Endothelial cell of umbilical vein (primary cell): ENCODE measurements at regions not wholly inside any gene's neighbourhood (a gene's known extent, or its start where the extent isn't known, plus 50 kb on each side); places are given as distances from the start of the nearest gene placed in this dataset.

Experiments
- BruUV-seq: library from RNA; stranded (reverse); fragments of 400-500 nt; replicated peaks from 2 replicates; lab custom pipeline; 2021; lab: Mats Ljungman, UMichigan
- CTCF ChIA-PET: fragments of 300-600, 350-600 bp; sonication (Branson Sonifier 250); formaldehyde crosslinking; loops from one replicate; lab custom pipeline; 2021; ENCODE audit warnings: antibody characterized with exemption, inconsistent platforms; lab: Charles Lee
- POLR2A ChIA-PET: fragments of 300-600, 350-600 bp; sonication (Branson Sonifier 250); formaldehyde crosslinking; loops from one replicate; lab custom pipeline; 2021; ENCODE audit warnings: antibody characterized with exemption, inconsistent platforms; lab: Charles Lee
- DNase-seq: peaks from one replicate; pipeline ENCODE4 v3.0.0-alpha.2; 2011; ENCODE audit warnings: low read depth, low spot score
- FAIRE-seq: peaks from 2 replicates; lab custom pipeline; 2011; peaks lifted over from hg19 to GRCh38; lab: Jason Lieb, UNC
- H2AFZ ChIP-seq: 2 replicates; pipeline ENCODE4 v1.6.0; 2012; ENCODE audit warnings: low read depth, low read length, control low read depth, inconsistent platforms
- H3K27ac ChIP-seq: 2 replicates; pipeline ENCODE4 v1.5.1; 2011; ENCODE audit warnings: low read depth, mild to moderate bottlenecking, control low read depth, low read length, moderate library complexity; ENCODE audit not compliant: insufficient read depth
- H3K27me3 ChIP-seq, 2 experiments: 2 replicates each; pipeline versions ENCODE4 v1.6.0 to v1.6.1; 2011; ENCODE audit warnings: low read length in 2 of 2, mixed read lengths in 1 of 2; ENCODE audit not compliant: control insufficient read depth in 2 of 2, insufficient read depth in 2 of 2
- H3K36me3 ChIP-seq, 2 experiments: 2 replicates in 1 of 2; 3 replicates in 1 of 2; pipeline ENCODE4 v1.5.1; 2011; ENCODE audit warnings: low read length in 2 of 2, mild to moderate bottlenecking in 1 of 2, moderate library complexity in 1 of 2; ENCODE audit not compliant: control insufficient read depth in 2 of 2, insufficient read depth in 2 of 2; ENCODE audit errors: extremely low read depth in 1 of 2
- H3K4me1 ChIP-seq: 3 replicates; pipeline ENCODE4 v1.5.1; 2011; ENCODE audit warnings: mild to moderate bottlenecking, low read length; ENCODE audit not compliant: control insufficient read depth, insufficient read depth; ENCODE audit errors: extremely low read depth
- H3K4me2 ChIP-seq: 2 replicates; pipeline ENCODE4 v1.6.1; 2011; ENCODE audit warnings: low read length, control low read depth, mixed read lengths; ENCODE audit not compliant: insufficient read depth
- H3K4me3 ChIP-seq, 3 experiments: fragments of 200-600 bp in 1 of 3; sonication (generic), shearing (Covaris generic) in 1 of 3; replicated peaks in 1 of 3; 2 replicates each; pipeline ENCODE4 v1.5.1; 2011 to 2016; ENCODE audit warnings: control low read depth in 3 of 3, low read length in 3 of 3, mild to moderate bottlenecking in 2 of 3, inconsistent platforms in 1 of 3, low read depth in 1 of 3, moderate library complexity in 1 of 3; ENCODE audit not compliant: insufficient read depth in 1 of 3
- H3K79me2 ChIP-seq: 2 replicates; pipeline ENCODE4 v1.6.0; 2012; ENCODE audit warnings: low read length, inconsistent platforms; ENCODE audit not compliant: control insufficient read depth, insufficient read depth
- H3K9ac ChIP-seq: replicated peaks from 2 replicates; pipeline ENCODE3; 2011; ENCODE audit warnings: low read length, control low read depth; ENCODE audit not compliant: insufficient read depth; ENCODE audit errors: extremely low read depth
- H3K9me1 ChIP-seq: replicated peaks from 3 replicates; pipeline ENCODE4 v1.6.0; 2011; ENCODE audit warnings: mild to moderate bottlenecking, low read length; ENCODE audit not compliant: control insufficient read depth, insufficient read depth; ENCODE audit errors: extremely low read depth
- H3K9me3 ChIP-seq: replicated peaks from 2 replicates; pipeline ENCODE4 v1.5.1; 2012; ENCODE audit warnings: low read length, inconsistent platforms; ENCODE audit not compliant: control insufficient read depth, insufficient read depth
- H4K20me1 ChIP-seq: replicated peaks from 2 replicates; pipeline ENCODE3; 2011; ENCODE audit warnings: mild to moderate bottlenecking, low read length; ENCODE audit not compliant: control insufficient read depth, insufficient read depth; ENCODE audit errors: extremely low read depth
- CTCF ChIP-seq, 2 donors: IDR thresholded peaks; 1 replicate in 1 of 2; 2 replicates in 1 of 2; pipeline ENCODE4 v1.5.1; 2011; ENCODE audit warnings: low read length in 2 of 2, mild to moderate bottlenecking in 2 of 2, moderate library complexity in 2 of 2, control low read depth in 1 of 2, inconsistent platforms in 1 of 2, low read depth in 1 of 2; ENCODE audit not compliant: insufficient read depth in 1 of 2; ENCODE audit errors: extremely low read depth in 1 of 2
- EZH2 ChIP-seq: IDR thresholded peaks from 2 replicates; pipeline ENCODE4 v1.6.1; 2012; ENCODE audit warnings: borderline replicate concordance, low read depth, mild to moderate bottlenecking, moderate library complexity, low read length, inconsistent platforms; ENCODE audit not compliant: severe bottlenecking
- FOS ChIP-seq: IDR thresholded peaks from 2 replicates; pipeline ENCODE4 v1.6.1; 2011; ENCODE audit warnings: mild to moderate bottlenecking, low read length, moderate library complexity, borderline replicate concordance; ENCODE audit not compliant: insufficient read depth
- GATA2 ChIP-seq: IDR thresholded peaks from 2 replicates; pipeline ENCODE4 v1.7.0; 2011; ENCODE audit warnings: low read depth, mild to moderate bottlenecking, moderate library complexity, mixed read lengths, low read length; ENCODE audit not compliant: insufficient read length, insufficient read depth
- JUN ChIP-seq: IDR thresholded peaks from 2 replicates; pipeline ENCODE4 v1.6.1; 2011; ENCODE audit warnings: borderline replicate concordance, low read depth; ENCODE audit not compliant: insufficient read length, insufficient read depth
- MYC ChIP-seq: IDR thresholded peaks from one replicate; pipeline ENCODE4 v1.6.1; 2011; ENCODE audit warnings: mild to moderate bottlenecking, low read depth, low read length
- POLR2A ChIP-seq: IDR thresholded peaks from 2 replicates; pipeline ENCODE4 v1.6.1; 2012; ENCODE audit warnings: low read depth, mild to moderate bottlenecking, control low read depth, low read length
- POLR2AphosphoS5 ChIP-seq: IDR thresholded peaks from 2 replicates; pipeline ENCODE4 v1.6.1; 2012; ENCODE audit warnings: low read depth, mild to moderate bottlenecking, control low read depth, low read length, moderate library complexity; ENCODE audit not compliant: insufficient read depth
- dilution Hi-C: fragments of 300-500 bp; cut with MboI; formaldehyde crosslinking; loops from one replicate; pipeline ENCODE4 v1.15.0; 2019; ENCODE audit warnings: low sequenced_read_pairs; ENCODE audit not compliant: extremely low pct_ligation_motif_present
- intact Hi-C: fragments of 100-400 bp; cut with micrococcal nuclease; formaldehyde crosslinking; loops from one replicate; pipeline ENCODE4 v1.10.0; 2022
- TF ChIP-seq, protein P1 (sequence below): IDR thresholded peaks from 2 replicates; pipeline ENCODE4 v1.6.1; 2011; ENCODE audit not compliant: insufficient read depth, insufficient read length

DNA sequence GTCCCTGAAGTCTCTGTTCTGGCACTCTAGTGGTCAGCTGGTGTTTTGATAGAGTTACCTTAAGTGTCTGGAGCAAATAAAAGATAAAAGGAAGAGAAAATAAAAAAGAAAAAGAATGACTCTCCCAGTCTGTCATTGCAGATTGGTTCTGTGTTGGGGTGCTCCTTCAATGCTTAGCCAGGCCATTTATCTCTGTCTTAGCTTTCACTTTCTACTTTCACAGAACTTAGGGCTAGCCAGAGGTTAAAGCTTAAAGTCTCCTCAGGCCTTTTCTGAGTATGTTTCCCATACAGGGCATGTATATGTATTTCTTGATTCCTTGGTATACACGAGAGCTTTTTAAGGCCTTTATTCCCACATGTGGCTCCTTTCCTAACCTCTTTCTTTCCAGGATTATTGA, 83.1 kb upstream of the TEX13D start:
- H3K27ac ChIP-seq = no peak overlapping the region
- ChIA-PET CTCF (no interaction called here), POLR2A (no interaction called here)
- dilution Hi-C loops = no loop called here
- H3K9me1 ChIP-seq = no peaks in the 10 kb centered on the region
- DNase-seq (no peak), FAIRE-seq (no peak)
- H3K4me1 ChIP-seq = no peaks in the 10 kb centered on the region
- no peaks in the 10 kb centered on the region for H4K20me1 ChIP-seq
- no peak overlapping the region for H3K4me2 ChIP-seq
- no peak overlapping the region for H3K9ac ChIP-seq
- H3K79me2 ChIP-seq = no peaks in the 10 kb centered on the region
- H3K9me3 ChIP-seq = no peaks in the 10 kb centered on the region
- TF ChIP-seq JUN (no peak), GATA2 (no peak)
- TF ChIP-seq, protein P1, sequence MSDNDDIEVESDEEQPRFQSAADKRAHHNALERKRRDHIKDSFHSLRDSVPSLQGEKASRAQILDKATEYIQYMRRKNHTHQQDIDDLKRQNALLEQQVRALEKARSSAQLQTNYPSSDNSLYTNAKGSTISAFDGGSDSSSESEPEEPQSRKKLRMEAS = no peak
- H3K36me3 ChIP-seq = no peaks in the 10 kb centered on the region
- H3K4me3 ChIP-seq = no peak overlapping the region
- H3K27me3 ChIP-seq = no peaks in the 10 kb centered on the region
- H2AFZ ChIP-seq = no peak overlapping the region
- intact Hi-C loops = no loop called here
- no TSS peak for BruUV-seq

GRCh38 chrX:124250835-124251437, 81.5 kb upstream of the TEX13D start:
- no peaks in the 10 kb centered on the region for H3K27me3 ChIP-seq
- TF ChIP-seq, protein P1 = no peak
- TF ChIP-seq POLR2A = no peak
- no peak for TF ChIP-seq FOS
- no peak for TF ChIP-seq GATA2
- TF ChIP-seq JUN = no peak
- no peak for TF ChIP-seq CTCF (IDR thresholded peaks at IDR 0.05; ENCODE audit: extremely low read depth in 1 of 2, insufficient read depth in 1 of 2, low read depth in 1 of 2, low read length in 2 of 2)
- no peak for TF ChIP-seq POLR2AphosphoS5
- no peak for TF ChIP-seq EZH2
- no peak for TF ChIP-seq MYC
- H3K4me1 ChIP-seq = no peaks in the 10 kb centered on the region
- H4K20me1 ChIP-seq = no peaks in the 10 kb centered on the region
- H3K9me3 ChIP-seq = no peaks in the 10 kb centered on the region
- H3K9me1 ChIP-seq = no peaks in the 10 kb centered on the region
- no peak overlapping the region for H3K9ac ChIP-seq
- POLR2A ChIA-PET = no interaction called here
- BruUV-seq = no TSS peak
- CTCF ChIA-PET = no interaction called here
- intact Hi-C loops = no loop called here
- H3K4me2 ChIP-seq = no peak overlapping the region
- dilution Hi-C loops = no loop called here
- no peak for DNase-seq
- no peak for FAIRE-seq
- no peak overlapping the region for H3K4me3 ChIP-seq
- H2AFZ ChIP-seq = no peak overlapping the region
- H3K79me2 ChIP-seq = no peaks in the 10 kb centered on the region
- H3K36me3 ChIP-seq = no peaks in the 10 kb centered on the region
- H3K27ac ChIP-seq = no peak overlapping the region
